Body of pancreas (tissue), 4 donors: ENCODE measurements at regions not wholly inside any gene's neighbourhood (a gene's known extent, or its start where the extent isn't known, plus 50 kb on each side); places are given as distances from the start of the nearest gene placed in this dataset.

ENCODE experiments used
- CTCF ChIP-seq, 7 experiments: fragments of 450-650 bp in 4 of 7; fragments of 200-600 bp in 3 of 7; sonication (generic) in 3 of 7; IDR thresholded peaks; one replicate each; pipeline ENCODE4 v1.5.1; 2016 to 2019; ENCODE audit warnings: antibody characterized with exemption in 7 of 7
- POLR2A ChIP-seq, 3 donors: fragments of 450-650 bp; IDR thresholded peaks; one replicate each; pipeline ENCODE4 v1.6.1; 2016; ENCODE audit warnings: antibody characterized with exemption in 3 of 3, mild to moderate bottlenecking in 2 of 3

- no peak for TF ChIP-seq POLR2A (IDR thresholded peaks at IDR 0.05)
- TF ChIP-seq CTCF (IDR thresholded peaks at IDR 0.05): no peak
These were observed 303.5 kb upstream of the CHAC2 start for GRCh38 chr2:53463806-53464726.
